NCI-H748 (cell line): ENCODE measurements at regions not wholly inside any gene's neighbourhood (a gene's known extent, or its start where the extent isn't known, plus 50 kb on each side); places are given as distances from the start of the nearest gene placed in this dataset.
A peak's percentile ranks its signal among the peaks of the same experiment; 100 is the strongest.

Source experiments
- DNase-seq: peaks from one replicate; lab custom pipeline; 2025; ENCODE audit not compliant: unreplicated experiment; lab: John Stamatoyannopoulos, UW

- DNase-seq = no peak
These were observed 110.1 kb upstream of the TNS3 start for GRCh38 chr7:47691988-47692387.

GRCh38 chr7:47690902-47691558, 109.1 kb upstream of the TNS3 start:
- no peak for DNase-seq

GRCh38 chr7:47689558-47689957, 107.6 kb upstream of the TNS3 start:
- no peak for DNase-seq

- DNase-seq = no peak
These were observed 106.6 kb upstream of the TNS3 start for GRCh38 chr7:47688311-47689100.

- no peak for DNase-seq
These were observed 103.9 kb upstream of the TNS3 start for GRCh38 chr7:47685712-47686376.

- DNase-seq = no peak
These were observed 103.2 kb upstream of the TNS3 start for GRCh38 chr7:47685151-47685550.

- no peak for DNase-seq
These were observed 102.8 kb upstream of the TNS3 start for GRCh38 chr7:47684728-47685127.

- peak; percentile 58 for DNase-seq
These were observed 101.6 kb upstream of the TNS3 start for GRCh38 chr7:47683485-47683898.

- no peak for DNase-seq
These were observed 101.0 kb upstream of the TNS3 start for GRCh38 chr7:47682874-47683273.

- DNase-seq = no peak
These were observed 99.4 kb upstream of the TNS3 start for GRCh38 chr7:47681249-47681810.

- DNase-seq = no peak
These were observed 96.9 kb upstream of the TNS3 start for GRCh38 chr7:47678641-47679380.

- no peak for DNase-seq
These were observed 95.8 kb upstream of the TNS3 start for GRCh38 chr7:47677664-47678063.

GRCh38 chr7:47677093-47677492, 95.2 kb upstream of the TNS3 start:
- no peak for DNase-seq

- DNase-seq = no peak
These were observed 91.1 kb upstream of the TNS3 start for GRCh38 chr7:47672977-47673381.

- no peak for DNase-seq
These were observed 90.4 kb upstream of the TNS3 start for GRCh38 chr7:47672271-47672791.

GRCh38 chr7:47671358-47671757, 89.4 kb upstream of the TNS3 start:
- DNase-seq = no peak

GRCh38 chr7:47670729-47671128, 88.8 kb upstream of the TNS3 start:
- DNase-seq = no peak

GRCh38 chr7:47669901-47670384, 88.0 kb upstream of the TNS3 start:
- no peak for DNase-seq

GRCh38 chr7:47669178-47669891, 87.4 kb upstream of the TNS3 start:
- no peak for DNase-seq
